ENCODE measurements at regions not wholly inside any gene's neighbourhood (a gene's known extent, or its start where the extent isn't known, plus 50 kb on each side); places are given as distances from the start of the nearest gene placed in this dataset.
A peak's percentile ranks its signal among the peaks of the same experiment; 100 is the strongest.

DNA sequence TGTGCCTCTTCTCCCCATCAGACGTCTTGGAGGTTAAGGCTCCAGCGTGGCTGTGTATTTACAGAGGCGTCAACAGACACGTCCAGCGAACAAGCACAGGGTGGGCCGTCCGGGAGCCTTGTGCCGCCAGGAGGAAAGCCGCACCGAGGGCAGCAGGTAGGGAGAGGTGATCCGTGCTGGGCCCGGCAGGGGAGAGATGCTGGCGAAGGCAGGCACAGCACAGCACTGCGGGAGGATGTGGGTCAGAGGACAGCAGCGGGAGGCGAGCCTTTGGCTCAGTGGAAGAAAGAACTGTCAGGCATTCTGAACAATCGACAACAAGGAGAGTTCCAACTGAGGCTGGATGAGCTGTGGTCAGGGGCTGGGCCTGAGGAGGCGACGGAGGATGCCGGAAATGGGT, 144.1 kb upstream of the TNR start:
- peaks cover 84% of the 10 kb centered on the region for H3K27me3 Mint-ChIP-seq (ENCODE audit: low read depth)
- H3K4me1 Mint-ChIP-seq: peaks cover 15 to 16% of the 10 kb centered on the region in 2 experiments
- 0 out of 7 replicates have a peak overlapping the region, but pooled peaks of 1 of the 3 experiments have one; percentile 8 for H3K27ac Mint-ChIP-seq
- H3K56ac ChIP-seq (ENCODE audit: insufficient read length, low read depth, low read length): no peak overlapping the region
- no peak overlapping the region for H2BK15ac ChIP-seq (ENCODE audit: low read depth, low read length)
- no peaks in the 10 kb centered on the region for H3K9me3 ChIP-seq (ENCODE audit: control insufficient read depth, low read depth, low read length)
- H3K23me2 ChIP-seq (ENCODE audit: insufficient read length, low read depth, low read length, poor library complexity, severe bottlenecking): peaks cover 4% of the 10 kb centered on the region
- H2AFZ ChIP-seq (ENCODE audit: low read length): no peak overlapping the region
- H3K4ac ChIP-seq (ENCODE audit: low read depth, low read length): no peak overlapping the region
- no peak overlapping the region for H3K18ac ChIP-seq (ENCODE audit: insufficient read length, low read depth, low read length)
- H3K4me1 ChIP-seq (ENCODE audit: insufficient read depth, low read length): no peaks in the 10 kb centered on the region
- H4K20me1 ChIP-seq (ENCODE audit: control insufficient read depth, insufficient read depth, insufficient read length): no peaks in the 10 kb centered on the region
- no peak overlapping the region for H4K5ac ChIP-seq (ENCODE audit: insufficient read length, low read depth, low read length)
- no peaks in the 10 kb centered on the region for H3K79me1 ChIP-seq (ENCODE audit: insufficient read depth, low read depth, low read length, poor library complexity, severe bottlenecking)
- H4K8ac ChIP-seq (replicated peaks; ENCODE audit: insufficient read length, low read depth, low read length): no peak overlapping the region
- peaks cover 23% of the 10 kb centered on the region; the same call in 1 of the 2 replicates for H3K27me3 ChIP-seq (ENCODE audit: insufficient read depth, low read length)
- H3K27ac ChIP-seq (ENCODE audit: insufficient read length, low read depth, low read length): no peak overlapping the region
- no peak overlapping the region for H2AK5ac ChIP-seq (ENCODE audit: insufficient read length, low read length)
- no peak overlapping the region for H4K91ac ChIP-seq (ENCODE audit: insufficient read length, low read depth, low read length)
- DNase-seq: peak; percentile 66
- WGBS (ENCODE audit: extremely low coverage, insufficient read length, low lambda C conversion rate): no CpG with 5 or more reads among the region's 20 CpGs
- no peak overlapping the region for H3T11ph ChIP-seq (ENCODE audit: low read length)
- H3K4me3 Mint-ChIP-seq: peak overlapping the region; percentile 8 to 48; a peak in 4 of 5 replicates
- H2BK5ac ChIP-seq (ENCODE audit: insufficient read length, low read length): no peak overlapping the region
- H2BK12ac ChIP-seq (ENCODE audit: insufficient read length, low read depth, low read length): no peak overlapping the region
- TF ChIP-seq CTCF (conservative IDR thresholded peaks at IDR 0.05): no peak
- H3K9ac ChIP-seq (ENCODE audit: extremely low read depth, insufficient read length, low read length): no peak overlapping the region
- no peak overlapping the region for H2BK120ac ChIP-seq (ENCODE audit: low read depth, low read length, poor library complexity, severe bottlenecking)
- H2BK20ac ChIP-seq (ENCODE audit: low read depth, low read length, poor library complexity, severe bottlenecking): no peak overlapping the region
- H3K79me2 ChIP-seq (ENCODE audit: insufficient read depth, low read length): no peaks in the 10 kb centered on the region
- H3K36me3 Mint-ChIP-seq (ENCODE audit: insufficient read depth in 1 of 3, low read depth in 3 of 3): no peaks in the 10 kb centered on the region; a peak in 1 of 7 replicates
- H3K4me2 ChIP-seq (ENCODE audit: insufficient read depth, insufficient read length, low read length): peak overlapping the region; percentile 35
- no peak overlapping the region for H3K23ac ChIP-seq (ENCODE audit: insufficient read length, low read depth, low read length)
- H3K9me3 Mint-ChIP-seq: no peaks in the 10 kb centered on the region
- H3K14ac ChIP-seq (ENCODE audit: insufficient read depth, low read length): no peak overlapping the region

Measured in H9 (cell line).